ENCODE measurements at regions not wholly inside any gene's neighbourhood (a gene's known extent, or its start where the extent isn't known, plus 50 kb on each side); places are given as distances from the start of the nearest gene placed in this dataset.

DNA sequence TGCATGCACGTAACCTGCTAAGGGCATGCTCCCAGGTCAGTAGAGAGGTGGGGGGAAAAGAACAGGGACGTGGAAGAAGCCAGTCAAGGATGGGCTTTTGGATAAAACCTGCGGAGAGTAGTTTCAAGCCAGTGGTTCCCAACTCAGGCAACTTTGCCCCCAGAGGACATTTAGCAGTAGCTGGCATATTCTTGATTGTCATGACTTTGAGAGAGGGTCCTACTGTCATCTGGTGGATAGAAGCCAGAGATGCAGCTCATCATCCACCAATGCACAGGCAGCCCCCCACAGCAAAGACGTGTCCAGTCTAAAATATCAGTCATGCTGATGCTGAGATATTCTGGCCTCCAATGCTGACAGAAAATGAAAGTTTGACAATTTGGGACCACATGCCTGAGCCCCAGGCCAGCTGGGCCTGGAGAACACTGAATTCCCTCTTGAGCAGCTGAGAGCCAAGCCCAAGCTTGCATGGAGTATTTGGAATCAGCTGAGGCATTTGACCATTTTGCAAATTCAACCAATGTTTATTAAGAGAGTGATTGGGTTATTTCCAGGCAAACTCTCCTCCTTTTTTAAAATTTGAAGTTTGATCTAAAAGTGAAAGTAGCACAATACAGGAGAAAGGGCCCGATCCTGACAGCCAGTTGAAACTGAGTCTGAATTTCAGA, 110.0 kb upstream of the C7orf33 start:
- no peak for TF ChIP-seq ARNT (IDR thresholded peaks at IDR 0.05)
- TF ChIP-seq ELF4 (IDR thresholded peaks at IDR 0.05) = no peak
- no peak for TF ChIP-seq LEF1 (IDR thresholded peaks at IDR 0.05; ENCODE audit: borderline replicate concordance)
- no peak for TF ChIP-seq ZNF384 (IDR thresholded peaks at IDR 0.05)
- no peak for TF ChIP-seq FOXM1 (IDR thresholded peaks at IDR 0.05; ENCODE audit: borderline replicate concordance)
- TF ChIP-seq FOXA1 (IDR thresholded peaks at IDR 0.05) = no peak
- no peak for TF ChIP-seq BHLHE40 (IDR thresholded peaks at IDR 0.05; ENCODE audit: borderline replicate concordance)
- TF ChIP-seq SUZ12 (IDR thresholded peaks at IDR 0.05) = no peak

Data from HEK293T (cell line).